H9 (cell line): ENCODE measurements at regions not wholly inside any gene's neighbourhood (a gene's known extent, or its start where the extent isn't known, plus 50 kb on each side); places are given as distances from the start of the nearest gene placed in this dataset.
A peak's percentile ranks its signal among the peaks of the same experiment; 100 is the strongest.

Source experiments
- DNase-seq: peaks from one replicate; pipeline ENCODE4 v3.0.0-alpha.2; 2017
- H2AFZ ChIP-seq: one replicate; pipeline ENCODE4 v1.6.1; 2013; ENCODE audit warnings: mild to moderate bottlenecking, low read length, control low read depth, moderate library complexity
- H2AK5ac ChIP-seq: 2 replicates; pipeline ENCODE4 v1.6.1; 2013; ENCODE audit warnings: low read length, control low read depth, mixed read lengths; ENCODE audit not compliant: insufficient read length
- H2BK120ac ChIP-seq: one replicate; pipeline ENCODE4 v1.6.1; 2013; ENCODE audit warnings: low read depth, mild to moderate bottlenecking, low read length, control low read depth, inconsistent platforms; ENCODE audit not compliant: poor library complexity, severe bottlenecking
- H2BK12ac ChIP-seq: 2 replicates; pipeline ENCODE4 v1.6.1; 2013; ENCODE audit warnings: low read length, control low read depth, mixed read lengths, low read depth; ENCODE audit not compliant: insufficient read length
- H2BK15ac ChIP-seq: 2 replicates; pipeline ENCODE4 v1.6.1; 2013; ENCODE audit warnings: low read depth, low read length, control low read depth
- H2BK20ac ChIP-seq: one replicate; pipeline ENCODE4 v1.6.1; 2013; ENCODE audit warnings: low read depth, mild to moderate bottlenecking, low read length, control low read depth, inconsistent platforms; ENCODE audit not compliant: poor library complexity, severe bottlenecking
- H2BK5ac ChIP-seq: 2 replicates; pipeline ENCODE4 v1.6.1; 2013; ENCODE audit warnings: low read length, control low read depth, mixed read lengths; ENCODE audit not compliant: insufficient read length
- H3K14ac ChIP-seq: 2 replicates; pipeline ENCODE4 v1.6.1; 2013; ENCODE audit warnings: low read length, control low read depth; ENCODE audit not compliant: insufficient read depth
- H3K18ac ChIP-seq: 2 replicates; pipeline ENCODE4 v1.6.1; 2013; ENCODE audit warnings: low read depth, mild to moderate bottlenecking, mixed read lengths, low read length, control low read depth; ENCODE audit not compliant: insufficient read length
- H3K23ac ChIP-seq: 2 replicates; pipeline ENCODE4 v1.6.1; 2013; ENCODE audit warnings: low read length, control low read depth, mixed read lengths, low read depth; ENCODE audit not compliant: insufficient read length
- H3K23me2 ChIP-seq: 2 replicates; pipeline ENCODE4 v1.6.1; 2013; ENCODE audit warnings: low read depth, mild to moderate bottlenecking, mixed read lengths, low read length, control low read depth; ENCODE audit not compliant: insufficient read length, poor library complexity, severe bottlenecking
- H3K27ac ChIP-seq: 2 replicates; pipeline ENCODE4 v1.5.1; 2013; ENCODE audit warnings: low read length, control low read depth, mixed read lengths, low read depth; ENCODE audit not compliant: insufficient read length
- H3K27me3 ChIP-seq: 2 replicates; pipeline ENCODE4 v1.6.1; 2013; ENCODE audit warnings: low read length, control low read depth, inconsistent platforms; ENCODE audit not compliant: insufficient read depth
- H3K4ac ChIP-seq: 2 replicates; pipeline ENCODE4 v1.6.1; 2013; ENCODE audit warnings: low read depth, mild to moderate bottlenecking, control low read depth, inconsistent platforms, low read length, moderate library complexity
- H3K4me1 ChIP-seq: 2 replicates; pipeline ENCODE4 v1.6.1; 2013; ENCODE audit warnings: low read length, control low read depth, inconsistent platforms; ENCODE audit not compliant: insufficient read depth
- H3K4me2 ChIP-seq: 2 replicates; pipeline ENCODE4 v1.6.1; 2013; ENCODE audit warnings: low read length, control low read depth, mixed read lengths; ENCODE audit not compliant: insufficient read length, insufficient read depth
- H3K56ac ChIP-seq: 2 replicates; pipeline ENCODE4 v1.6.1; 2013; ENCODE audit warnings: low read depth, mild to moderate bottlenecking, mixed read lengths, low read length, control low read depth; ENCODE audit not compliant: insufficient read length
- H3K79me1 ChIP-seq: 2 replicates; pipeline ENCODE4 v1.6.1; 2013; ENCODE audit warnings: low read depth, mild to moderate bottlenecking, moderate library complexity, low read length, control low read depth, inconsistent platforms; ENCODE audit not compliant: insufficient read depth, poor library complexity, severe bottlenecking
- H3K79me2 ChIP-seq: 2 replicates; pipeline ENCODE4 v1.6.1; 2013; ENCODE audit warnings: low read length, control low read depth, inconsistent platforms; ENCODE audit not compliant: insufficient read depth
- H3K9ac ChIP-seq: 2 replicates; pipeline ENCODE4 v1.6.1; 2013; ENCODE audit warnings: low read length, control low read depth, mixed read lengths; ENCODE audit not compliant: insufficient read length; ENCODE audit errors: extremely low read depth
- H3K9me3 ChIP-seq: one replicate; pipeline ENCODE4 v1.6.1; 2013; ENCODE audit warnings: low read depth, low read length, inconsistent platforms; ENCODE audit not compliant: control insufficient read depth
- H3T11ph ChIP-seq: one replicate; pipeline ENCODE4 v1.6.1; 2013; ENCODE audit warnings: mild to moderate bottlenecking, low read length, control low read depth, inconsistent platforms
- H4K20me1 ChIP-seq: one replicate; pipeline ENCODE4 v1.6.1; 2013; ENCODE audit not compliant: control insufficient read depth, insufficient read length, insufficient read depth
- H4K5ac ChIP-seq: 2 replicates; pipeline ENCODE4 v1.6.1; 2013; ENCODE audit warnings: low read depth, mild to moderate bottlenecking, mixed read lengths, low read length, control low read depth; ENCODE audit not compliant: insufficient read length
- H4K8ac ChIP-seq: replicated peaks from 2 replicates; pipeline ENCODE4 v1.6.1; 2013; ENCODE audit warnings: low read length, control low read depth, mixed read lengths, low read depth; ENCODE audit not compliant: insufficient read length
- H4K91ac ChIP-seq: 2 replicates; pipeline ENCODE4 v1.6.1; 2013; ENCODE audit warnings: low read depth, mild to moderate bottlenecking, moderate library complexity, mixed read lengths, low read length, control low read depth; ENCODE audit not compliant: insufficient read length
- H3K27ac Mint-ChIP-seq, 3 experiments: 2 replicates in 2 of 3; 3 replicates in 1 of 3; pipeline ENCODE4 v1.8.0; 2020 to 2021; ENCODE audit warnings: mixed read lengths in 3 of 3, mild to moderate bottlenecking in 1 of 3, moderate library complexity in 1 of 3
- H3K27me3 Mint-ChIP-seq: 2 replicates; pipeline ENCODE4 v1.8.0; 2021; ENCODE audit warnings: low read depth, mild to moderate bottlenecking, moderate library complexity, mixed read lengths
- H3K36me3 Mint-ChIP-seq, 3 experiments: 2 replicates in 2 of 3; 3 replicates in 1 of 3; pipeline ENCODE4 v1.8.0; 2020 to 2021; ENCODE audit warnings: low read depth in 3 of 3, mixed read lengths in 3 of 3; ENCODE audit not compliant: insufficient read depth in 1 of 3
- H3K4me1 Mint-ChIP-seq, 2 experiments: 2 replicates each; pipeline ENCODE4 v1.8.0; 2020; ENCODE audit warnings: mixed read lengths in 2 of 2
- H3K4me3 Mint-ChIP-seq, 2 experiments: 2 replicates in 1 of 2; 3 replicates in 1 of 2; pipeline ENCODE4 v1.8.0; 2020 to 2021; ENCODE audit warnings: mild to moderate bottlenecking in 2 of 2, mixed read lengths in 2 of 2, moderate library complexity in 1 of 2
- H3K9me3 Mint-ChIP-seq, 2 experiments: 2 replicates in 1 of 2; 3 replicates in 1 of 2; pipeline ENCODE4 v1.8.0; 2020; ENCODE audit warnings: mild to moderate bottlenecking in 2 of 2, mixed read lengths in 2 of 2, moderate library complexity in 1 of 2
- CTCF ChIP-seq: fragments of 200-600 bp; sonication (generic); conservative IDR thresholded peaks from 3 replicates; pipeline ENCODE4 v1.8.0; 2021; ENCODE audit warnings: antibody characterized with exemption, mild to moderate bottlenecking
- WGBS: extraction: QIAGEN DNeasy Blood & Tissue Kit; methylation state at CpG from one replicate; pipeline ENCODE4 v1.1.7; 2013; ENCODE audit warnings: missing lambda C conversion rate, low lambda C conversion rate, mixed read lengths; ENCODE audit not compliant: insufficient read length; ENCODE audit errors: extremely low coverage; 5-methylcytosine and 5-hydroxymethylcytosine counted together

DNA sequence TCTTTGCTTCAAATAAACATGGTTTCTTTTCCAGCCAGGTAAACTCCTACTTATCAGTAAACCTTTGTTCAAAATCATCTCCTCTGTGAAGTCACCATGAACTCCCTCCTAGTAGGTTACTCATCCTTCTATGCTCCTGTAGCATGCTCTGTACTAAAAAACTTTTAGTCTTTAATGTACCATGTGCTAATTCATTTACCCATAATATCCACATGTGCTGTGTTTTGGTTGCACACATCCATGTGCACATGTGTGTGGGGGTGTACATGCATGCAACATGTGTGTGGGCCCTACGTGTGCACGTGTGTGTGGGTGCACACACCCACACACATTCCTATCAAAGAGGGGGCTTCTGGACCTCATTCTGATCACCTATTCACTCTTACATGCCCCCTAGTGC lies 259.9 kb upstream of the SP4 start:
- Histone ChIP-seq H3K79me2 (no peaks in the 10 kb centered on the region), H3K4me1 (peaks cover 4% of the 10 kb centered on the region; the same call in 1 of the 2 replicates), H3K4me2 (no peak overlapping the region), H3K23me2 (peaks cover 10% of the 10 kb centered on the region), H4K5ac (no peak overlapping the region), H3K4ac (no peak overlapping the region), H3K79me1 (no peaks in the 10 kb centered on the region), H3T11ph (no peak overlapping the region), H4K91ac (no peak overlapping the region), H4K8ac (no peak overlapping the region), H2BK15ac (no peak overlapping the region), H4K20me1 (no peaks in the 10 kb centered on the region), H2BK120ac (no peak overlapping the region), H3K56ac (no peak overlapping the region), H3K18ac (peak overlapping the region; percentile 18), H3K27ac (no peak overlapping the region), H3K23ac (no peak overlapping the region), H2BK20ac (no peak overlapping the region), H2BK12ac (no peak overlapping the region), H2BK5ac (no peak overlapping the region), H3K9ac (no peak overlapping the region), H3K9me3 (no peaks in the 10 kb centered on the region), H2AK5ac (no peak overlapping the region), H3K14ac (peak overlapping the region; percentile 61; the same call in 1 of the 2 replicates), H2AFZ (no peak overlapping the region), H3K27me3 (0 out of 2 replicates have a peak, but pooled peaks cover 3% of the 10 kb centered on the region)
- no peak for DNase-seq
- no CpG with 5 or more reads among the region's 2 CpGs for WGBS
- no peak overlapping the region for H3K4me3 Mint-ChIP-seq
- peaks cover 0 to 10% of the 10 kb centered on the region in 2 experiments; a peak in 4 of 5 replicates for H3K9me3 Mint-ChIP-seq
- H3K27ac Mint-ChIP-seq = peak overlapping the region in 1 of 3 experiments; percentile 80; a peak in 3 of 7 replicates
- H3K4me1 Mint-ChIP-seq = peaks cover 52 to 54% of the 10 kb centered on the region in 2 experiments
- H3K27me3 Mint-ChIP-seq = peaks cover 22% of the 10 kb centered on the region
- H3K36me3 Mint-ChIP-seq = peaks cover 5 to 13% (median 8%) of the 10 kb centered on the region in 3 experiments
- TF ChIP-seq CTCF = peak; percentile 22; the same call in 1 of the 3 replicates
